Upper lobe of left lung (tissue), 6 donors: ENCODE measurements at regions not wholly inside any gene's neighbourhood (a gene's known extent, or its start where the extent isn't known, plus 50 kb on each side); places are given as distances from the start of the nearest gene placed in this dataset.
"Not testable (repeated sequence)": the region's sequence is repeated elsewhere in the genome, so short reads cannot be mapped to it uniquely, and the experiment has no call there.

Experiments used
- ATAC-seq, 2 donors: fragments of 200-7000 bp; cut with Tn5 transposase; one replicate each; pipeline ENCODE4 v1.9.1; 2022; ENCODE audit warnings: mild to moderate bottlenecking in 2 of 2, moderate library complexity in 2 of 2; ENCODE audit not compliant: low FRiP score in 2 of 2
- DNase-seq, 2 donors: peaks; one replicate each; pipeline ENCODE4 v3.0.0-alpha.2; 2019 to 2020
- H3K27ac ChIP-seq, 4 donors: fragments of 200-600 bp; sonication (generic); one replicate each; pipeline ENCODE4 v1.5.1; 2016 to 2019
- H3K27me3 ChIP-seq, 4 donors: fragments of 200-600 bp; sonication (generic); one replicate each; pipeline ENCODE4 v1.5.1; 2017 to 2019
- H3K36me3 ChIP-seq, 4 donors: fragments of 200-600 bp; sonication (generic); one replicate each; pipeline ENCODE4 v1.5.1; 2016 to 2019
- H3K4me1 ChIP-seq, 4 donors: fragments of 200-600 bp; sonication (generic); one replicate each; pipeline ENCODE4 v1.5.1; 2018 to 2019
- H3K4me3 ChIP-seq, 4 donors: fragments of 200-600 bp; sonication (generic); one replicate each; pipeline ENCODE4 v1.5.1; 2017 to 2019; ENCODE audit warnings: mild to moderate bottlenecking in 2 of 4, moderate library complexity in 1 of 4
- H3K9me3 ChIP-seq, 4 donors: fragments of 200-600 bp; sonication (generic); one replicate each; pipeline ENCODE4 v1.5.1; 2018 to 2019
- EP300 ChIP-seq, 4 donors: sonication (generic); formaldehyde crosslinking; IDR thresholded peaks; one replicate each; pipeline ENCODE4 v1.5.1; 2017; ENCODE audit warnings: antibody characterized with exemption in 4 of 4, control low read depth in 2 of 4
- POLR2A ChIP-seq, 4 donors: fragments of 450-650 bp; IDR thresholded peaks; one replicate each; pipeline ENCODE4 v1.5.1; 2016 to 2017; ENCODE audit warnings: antibody characterized with exemption in 4 of 4, mild to moderate bottlenecking in 2 of 4
- POLR2AphosphoS5 ChIP-seq, 2 donors: sonication (generic); formaldehyde crosslinking; IDR thresholded peaks; one replicate each; pipeline ENCODE4 v1.5.1; 2017; ENCODE audit warnings: antibody characterized with exemption in 2 of 2
- WGBS, 2 donors: methylation state at CpG; one replicate each; pipeline ENCODE4 v1.1.5; 2017 to 2018; 5-methylcytosine and 5-hydroxymethylcytosine counted together
- TF ChIP-seq, protein P1 (sequence below), 6 experiments: fragments of 450-650 bp in 4 of 6; fragments of 200-600 bp in 2 of 6; sonication (generic) in 2 of 6; IDR thresholded peaks; one replicate each; pipeline ENCODE4 v1.5.1; 2016 to 2019; ENCODE audit warnings: antibody characterized with exemption in 6 of 6
- donor health status: DM: no; HTN: no; CAD: no; lungs with moderate emphysema.
- donor health status: DM: no; HTN: yes; CAD: no; lungs with severe emphysema.

DNA sequence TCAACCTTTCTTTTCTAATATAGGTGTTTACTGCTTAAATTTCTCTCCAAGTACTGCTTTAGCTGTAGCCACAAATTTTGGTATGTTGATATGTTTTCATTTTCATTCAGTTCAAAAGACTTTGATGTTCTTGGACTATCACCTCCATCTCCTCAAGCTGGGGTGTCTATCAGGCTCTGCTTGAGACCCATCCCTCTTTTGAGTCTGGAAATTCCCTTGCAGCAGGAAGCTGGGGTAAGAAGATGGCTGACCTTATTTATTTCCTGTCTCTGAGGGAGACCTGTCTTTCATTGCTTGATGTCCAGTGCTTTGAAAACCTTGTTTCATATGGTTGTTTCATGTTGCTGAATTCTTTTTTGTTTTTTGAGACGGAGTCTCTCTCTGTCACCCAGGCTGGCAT lies 60.5 kb upstream of the ADPGK start:
- Histone ChIP-seq H3K27me3 (no peaks in the 10 kb centered on the region), H3K36me3 (no peaks in the 10 kb centered on the region), H3K4me3 (no peak overlapping the region), H3K4me1 (no peaks in the 10 kb centered on the region), H3K9me3 (no peaks in the 10 kb centered on the region), H3K27ac (no peak overlapping the region)
- DNase-seq (no peak), ATAC-seq (no peak)
- 89 to 94% methylated on average over 1 of the region's 1 CpG for WGBS, 2 donors
- TF ChIP-seq POLR2AphosphoS5 (IDR thresholded peaks at IDR 0.05), result no peak
- no peak for TF ChIP-seq POLR2A (IDR thresholded peaks at IDR 0.05)
- TF ChIP-seq, protein P1, sequence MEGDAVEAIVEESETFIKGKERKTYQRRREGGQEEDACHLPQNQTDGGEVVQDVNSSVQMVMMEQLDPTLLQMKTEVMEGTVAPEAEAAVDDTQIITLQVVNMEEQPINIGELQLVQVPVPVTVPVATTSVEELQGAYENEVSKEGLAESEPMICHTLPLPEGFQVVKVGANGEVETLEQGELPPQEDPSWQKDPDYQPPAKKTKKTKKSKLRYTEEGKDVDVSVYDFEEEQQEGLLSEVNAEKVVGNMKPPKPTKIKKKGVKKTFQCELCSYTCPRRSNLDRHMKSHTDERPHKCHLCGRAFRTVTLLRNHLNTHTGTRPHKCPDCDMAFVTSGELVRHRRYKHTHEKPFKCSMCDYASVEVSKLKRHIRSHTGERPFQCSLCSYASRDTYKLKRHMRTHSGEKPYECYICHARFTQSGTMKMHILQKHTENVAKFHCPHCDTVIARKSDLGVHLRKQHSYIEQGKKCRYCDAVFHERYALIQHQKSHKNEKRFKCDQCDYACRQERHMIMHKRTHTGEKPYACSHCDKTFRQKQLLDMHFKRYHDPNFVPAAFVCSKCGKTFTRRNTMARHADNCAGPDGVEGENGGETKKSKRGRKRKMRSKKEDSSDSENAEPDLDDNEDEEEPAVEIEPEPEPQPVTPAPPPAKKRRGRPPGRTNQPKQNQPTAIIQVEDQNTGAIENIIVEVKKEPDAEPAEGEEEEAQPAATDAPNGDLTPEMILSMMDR (IDR thresholded peaks at IDR 0.05), result no peak
- no peak for TF ChIP-seq EP300 (IDR thresholded peaks at IDR 0.05)

DNA sequence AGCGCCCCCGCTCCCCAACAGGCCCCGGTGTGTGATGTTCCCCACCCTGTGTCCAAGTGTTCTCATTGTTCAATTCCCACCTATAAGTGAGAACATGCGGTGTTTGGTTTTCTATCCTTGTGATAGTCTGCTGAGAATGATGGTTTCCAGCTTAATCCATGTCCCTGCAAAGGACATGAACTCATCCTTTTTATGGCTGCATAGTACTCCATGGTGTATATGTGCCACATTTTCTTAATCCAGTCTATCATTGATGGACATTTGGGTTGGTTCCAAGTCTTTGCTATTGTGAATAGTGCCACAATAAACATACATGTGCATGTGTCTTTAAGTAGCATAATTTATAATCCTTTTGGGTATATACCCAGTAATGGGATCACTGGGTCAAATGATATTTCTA lies 59.8 kb upstream of the ADPGK start:
- ATAC-seq, H3K27me3 ChIP-seq, H3K36me3 ChIP-seq, DNase-seq, H3K4me1 ChIP-seq, H3K27ac ChIP-seq, H3K9me3 ChIP-seq, H3K4me3 ChIP-seq: not testable (repeated sequence)
- 95 to 100% methylated on average over 4 of the region's 4 CpGs for WGBS, 2 donors

DNA sequence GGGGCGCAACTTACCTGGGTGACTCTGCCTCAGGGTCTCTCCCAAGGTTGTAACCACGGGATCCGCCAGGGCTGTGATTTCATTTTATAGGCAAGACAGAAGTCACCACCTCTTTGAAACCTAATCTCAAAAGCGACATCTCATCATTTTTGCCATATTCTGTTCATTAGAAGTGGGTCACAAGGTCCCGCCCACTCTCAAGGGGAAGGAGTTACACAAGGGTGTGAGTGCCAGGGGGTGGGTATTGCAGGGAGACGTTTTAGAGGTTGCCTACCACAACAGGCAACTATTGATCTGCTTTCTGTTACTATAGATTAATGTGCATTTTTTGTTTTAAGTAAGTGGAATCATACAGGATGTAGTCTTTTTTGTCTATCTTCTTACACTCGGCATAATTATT lies 56.6 kb upstream of the ADPGK start:
- Histone ChIP-seq H3K9me3 (no peaks in the 10 kb centered on the region), H3K27ac (no peak overlapping the region), H3K27me3 (no peaks in the 10 kb centered on the region), H3K4me3 (no peak overlapping the region), H3K4me1 (no peaks in the 10 kb centered on the region), H3K36me3 (no peaks in the 10 kb centered on the region)
- WGBS, 2 donors, result 70 to 78% methylated on average over 7 of the region's 7 CpGs
- TF ChIP-seq, protein P1 (IDR thresholded peaks at IDR 0.05), result no peak
- TF ChIP-seq EP300 (IDR thresholded peaks at IDR 0.05) (no peak), POLR2A (IDR thresholded peaks at IDR 0.05) (no peak), POLR2AphosphoS5 (IDR thresholded peaks at IDR 0.05) (no peak)
- DNase-seq (no peak), ATAC-seq (no peak)

DNA sequence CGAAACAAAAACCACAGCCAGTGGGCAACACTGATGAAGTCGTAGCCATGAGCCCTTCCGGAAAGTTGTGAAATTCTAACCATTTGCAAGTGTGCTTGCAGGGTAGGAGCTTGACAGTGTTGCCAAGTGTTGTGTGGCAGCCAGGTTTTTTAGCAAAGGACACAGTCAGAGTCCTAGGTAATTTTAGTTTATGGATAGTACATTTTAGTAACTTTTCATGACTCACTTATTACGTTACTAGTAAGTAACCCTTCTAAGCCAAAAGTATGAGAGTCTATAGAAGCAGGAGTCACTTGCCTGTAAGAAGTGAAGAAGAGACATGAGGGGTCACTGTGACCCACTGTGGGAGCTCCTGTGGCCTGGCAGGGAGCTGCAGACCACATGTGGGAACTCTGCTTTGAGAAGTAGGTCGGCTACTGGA lies 54.8 kb upstream of the ADPGK start:
- Histone ChIP-seq H3K4me1 (no peaks in the 10 kb centered on the region), H3K4me3 (no peak overlapping the region), H3K9me3 (no peaks in the 10 kb centered on the region), H3K36me3 (no peaks in the 10 kb centered on the region), H3K27ac (no peak overlapping the region), H3K27me3 (no peaks in the 10 kb centered on the region)
- TF ChIP-seq EP300 (IDR thresholded peaks at IDR 0.05) (no peak), POLR2A (IDR thresholded peaks at IDR 0.05) (no peak), POLR2AphosphoS5 (IDR thresholded peaks at IDR 0.05) (no peak)
- TF ChIP-seq, protein P1 (IDR thresholded peaks at IDR 0.05), result no peak
- no peak for DNase-seq
- no peak for ATAC-seq
- 58% methylated on average over 5 of the region's 5 CpGs for WGBS, 2 donors

DNA sequence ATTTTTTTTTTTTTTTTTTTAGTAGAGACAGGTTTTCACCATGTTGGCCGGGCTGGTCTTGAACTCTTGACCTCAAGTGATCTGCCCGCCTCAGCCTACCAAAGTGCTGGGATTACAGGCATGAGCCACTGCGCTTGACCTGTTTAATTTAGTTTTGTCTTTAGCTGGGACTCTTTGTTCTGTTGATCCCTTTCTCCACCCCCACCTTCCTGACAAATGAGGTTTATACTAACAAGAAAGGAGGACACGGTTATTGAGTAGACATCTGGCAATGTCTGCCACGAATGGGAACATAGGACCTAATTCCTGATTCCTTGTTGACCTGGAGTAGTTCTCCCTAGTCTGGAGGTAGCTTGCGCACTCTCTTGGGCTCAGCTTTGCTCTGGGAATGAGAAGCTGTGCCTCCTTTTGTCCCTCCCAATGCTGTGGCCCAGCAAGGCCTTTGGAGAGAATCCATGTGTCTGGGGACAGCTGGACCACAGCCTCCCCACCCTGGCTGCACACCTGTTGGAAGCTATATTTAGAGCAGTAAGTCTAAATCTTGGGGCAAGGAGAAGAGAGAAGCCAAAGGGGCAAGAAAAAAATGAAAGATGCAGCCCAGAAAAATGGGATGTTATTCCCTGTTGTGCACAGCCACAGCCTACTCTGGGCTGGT lies 53.2 kb upstream of the ADPGK start:
- H3K36me3 ChIP-seq, result no peaks in the 10 kb centered on the region
- no peaks in the 10 kb centered on the region for H3K4me1 ChIP-seq
- H3K4me3 ChIP-seq, result no peak overlapping the region
- ATAC-seq, result no peak
- WGBS, 2 donors, result 73 to 77% methylated on average over 6 of the region's 6 CpGs
- H3K9me3 ChIP-seq, result no peaks in the 10 kb centered on the region
- TF ChIP-seq, protein P1 (IDR thresholded peaks at IDR 0.05), result no peak
- no peak for TF ChIP-seq POLR2AphosphoS5 (IDR thresholded peaks at IDR 0.05)
- no peak for TF ChIP-seq EP300 (IDR thresholded peaks at IDR 0.05)
- DNase-seq, result no peak
- no peaks in the 10 kb centered on the region for H3K27me3 ChIP-seq
- no peak overlapping the region for H3K27ac ChIP-seq
